Suprapubic skin (tissue), 4 donors: ENCODE measurements at regions not wholly inside any gene's neighbourhood (a gene's known extent, or its start where the extent isn't known, plus 50 kb on each side); places are given as distances from the start of the nearest gene placed in this dataset.

Source experiments
- DNase-seq, 2 donors: peaks; one replicate each; pipeline ENCODE4 v3.0.0-alpha.2; 2019; ENCODE audit warnings: low spot score in 2 of 2
- H3K27ac ChIP-seq: fragments of 200-600 bp; sonication (generic); one replicate; pipeline ENCODE4 v1.5.1; 2019
- H3K27me3 ChIP-seq: fragments of 200-600 bp; sonication (generic); one replicate; pipeline ENCODE4 v1.5.1; 2019
- H3K36me3 ChIP-seq: fragments of 200-600 bp; sonication (generic); one replicate; pipeline ENCODE4 v1.5.1; 2019
- H3K4me1 ChIP-seq: fragments of 200-600 bp; sonication (generic); one replicate; pipeline ENCODE4 v1.5.1; 2019
- H3K4me3 ChIP-seq: fragments of 200-600 bp; sonication (generic); one replicate; pipeline ENCODE4 v1.5.1; 2019; ENCODE audit warnings: mild to moderate bottlenecking
- H3K9me3 ChIP-seq: fragments of 200-600 bp; sonication (generic); one replicate; pipeline ENCODE4 v1.5.1; 2019
- EP300 ChIP-seq: sonication (generic); formaldehyde crosslinking; IDR thresholded peaks from one replicate; pipeline ENCODE4 v1.6.1; 2017; ENCODE audit warnings: antibody characterized with exemption
- POLR2A ChIP-seq, 2 donors: fragments of 450-650 bp; IDR thresholded peaks; one replicate each; pipeline ENCODE4 v1.6.1; 2017; ENCODE audit warnings: antibody characterized with exemption in 2 of 2, mild to moderate bottlenecking in 2 of 2, moderate library complexity in 2 of 2
- POLR2AphosphoS5 ChIP-seq, 3 donors: sonication (generic); formaldehyde crosslinking; IDR thresholded peaks; one replicate each; pipeline ENCODE4 v1.6.1; 2017; ENCODE audit warnings: antibody characterized with exemption in 3 of 3
- WGBS: methylation state at CpG from one replicate; pipeline ENCODE4 v1.1.5; 2018; 5-methylcytosine and 5-hydroxymethylcytosine counted together
- TF ChIP-seq, protein P1 (sequence below), 2 donors: fragments of 200-600 bp in 1 of 2; fragments of 450-650 bp in 1 of 2; sonication (generic) in 1 of 2; IDR thresholded peaks; one replicate each; pipeline ENCODE4 v1.5.1; 2016 to 2019; ENCODE audit warnings: antibody characterized with exemption in 2 of 2, mild to moderate bottlenecking in 1 of 2, moderate library complexity in 1 of 2

- TF ChIP-seq POLR2AphosphoS5 (IDR thresholded peaks at IDR 0.05): no peak
- TF ChIP-seq, protein P1, sequence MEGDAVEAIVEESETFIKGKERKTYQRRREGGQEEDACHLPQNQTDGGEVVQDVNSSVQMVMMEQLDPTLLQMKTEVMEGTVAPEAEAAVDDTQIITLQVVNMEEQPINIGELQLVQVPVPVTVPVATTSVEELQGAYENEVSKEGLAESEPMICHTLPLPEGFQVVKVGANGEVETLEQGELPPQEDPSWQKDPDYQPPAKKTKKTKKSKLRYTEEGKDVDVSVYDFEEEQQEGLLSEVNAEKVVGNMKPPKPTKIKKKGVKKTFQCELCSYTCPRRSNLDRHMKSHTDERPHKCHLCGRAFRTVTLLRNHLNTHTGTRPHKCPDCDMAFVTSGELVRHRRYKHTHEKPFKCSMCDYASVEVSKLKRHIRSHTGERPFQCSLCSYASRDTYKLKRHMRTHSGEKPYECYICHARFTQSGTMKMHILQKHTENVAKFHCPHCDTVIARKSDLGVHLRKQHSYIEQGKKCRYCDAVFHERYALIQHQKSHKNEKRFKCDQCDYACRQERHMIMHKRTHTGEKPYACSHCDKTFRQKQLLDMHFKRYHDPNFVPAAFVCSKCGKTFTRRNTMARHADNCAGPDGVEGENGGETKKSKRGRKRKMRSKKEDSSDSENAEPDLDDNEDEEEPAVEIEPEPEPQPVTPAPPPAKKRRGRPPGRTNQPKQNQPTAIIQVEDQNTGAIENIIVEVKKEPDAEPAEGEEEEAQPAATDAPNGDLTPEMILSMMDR (IDR thresholded peaks at IDR 0.05): no peak
- no peak for TF ChIP-seq POLR2A (IDR thresholded peaks at IDR 0.05)
- no peaks in the 10 kb centered on the region for H3K9me3 ChIP-seq
- no peak for DNase-seq
- no peaks in the 10 kb centered on the region for H3K36me3 ChIP-seq
- peaks cover 30% of the 10 kb centered on the region for H3K4me1 ChIP-seq
- H3K4me3 ChIP-seq: no peak overlapping the region
- H3K27ac ChIP-seq: no peak overlapping the region
- no peaks in the 10 kb centered on the region for H3K27me3 ChIP-seq
- 92% methylated on average over 3 of the region's 3 CpGs for WGBS
Measured at GRCh38 chr1:185368313-185368855, 51.3 kb upstream of the IVNS1ABP start.

DNA sequence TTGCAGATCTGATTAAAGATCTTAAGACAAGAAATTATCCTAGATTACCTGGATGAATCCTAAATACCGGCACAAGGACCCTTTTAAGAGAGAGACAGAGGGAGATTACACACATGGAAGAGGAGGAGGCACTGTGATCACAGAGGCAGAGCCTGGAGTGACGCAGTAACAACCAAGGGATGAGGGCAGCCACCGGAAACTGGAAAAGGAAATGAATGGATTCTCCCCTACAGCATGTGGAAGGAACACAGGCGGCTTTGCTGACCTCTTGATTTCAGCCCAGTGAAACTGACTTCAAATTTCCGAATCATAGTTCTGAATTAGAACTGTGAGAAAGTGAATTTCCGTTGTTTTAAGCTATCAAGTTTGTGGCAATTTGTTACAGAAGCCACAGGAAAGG, 50.2 kb upstream of the IVNS1ABP start:
- TF ChIP-seq POLR2AphosphoS5 (IDR thresholded peaks at IDR 0.05) (no peak), POLR2A (IDR thresholded peaks at IDR 0.05) (no peak), EP300 (no peak)
- TF ChIP-seq, protein P1 (IDR thresholded peaks at IDR 0.05): no peak
- no peaks in the 10 kb centered on the region for H3K27me3 ChIP-seq
- no peak overlapping the region for H3K4me3 ChIP-seq
- no peak for DNase-seq
- H3K9me3 ChIP-seq: no peaks in the 10 kb centered on the region
- H3K4me1 ChIP-seq: peaks cover 30% of the 10 kb centered on the region
- 80% methylated on average over 6 of the region's 6 CpGs for WGBS
- H3K27ac ChIP-seq: peak overlapping the region; percentile 48
- no peaks in the 10 kb centered on the region for H3K36me3 ChIP-seq
